PC-9 (cell line): ENCODE measurements at regions not wholly inside any gene's neighbourhood (a gene's known extent, or its start where the extent isn't known, plus 50 kb on each side); places are given as distances from the start of the nearest gene placed in this dataset.
"Not testable (repeated sequence)": the region's sequence is repeated elsewhere in the genome, so short reads cannot be mapped to it uniquely, and the experiment has no call there.

Source experiments
- BruUV-seq: library from RNA; stranded (reverse); fragments of 400-500 nt; replicated peaks from 2 replicates; lab custom pipeline; 2021; lab: Mats Ljungman, UMichigan
- CTCF ChIA-PET: fragments of 300-600 bp; sonication (Branson Sonifier 250); formaldehyde crosslinking; loops from one replicate; lab custom pipeline; 2022; ENCODE audit warnings: antibody characterized with exemption; lab: Charles Lee
- POLR2A ChIA-PET: fragments of 300-600 bp; sonication (Branson Sonifier 250); formaldehyde crosslinking; loops from one replicate; lab custom pipeline; 2022; ENCODE audit warnings: antibody characterized with exemption; ENCODE audit not compliant: unreplicated experiment; lab: Charles Lee
- DNase-seq, 2 experiments: peaks; one replicate each; pipeline versions ENCODE4 v3.0.0 to v3.0.0-alpha.2; 2015 to 2022; ENCODE audit warnings: mixed read lengths in 1 of 2
- H2AFZ ChIP-seq: fragments of 200-600 bp; sonication (generic); 2 replicates; pipeline ENCODE4 v1.8.1; 2017; ENCODE audit warnings: antibody characterized with exemption
- H3F3A ChIP-seq: fragments of 200-600 bp; sonication (generic); 2 replicates; pipeline ENCODE4 v1.8.1; 2017; ENCODE audit warnings: antibody characterized with exemption, mild to moderate bottlenecking, low read depth; ENCODE audit not compliant: insufficient read depth
- H3K27ac ChIP-seq: fragments of 200-600 bp; sonication (generic); 2 replicates; pipeline ENCODE4 v1.6.1; 2016; ENCODE audit warnings: mixed run types
- H3K27me3 ChIP-seq: fragments of 200-600 bp; sonication (generic); 2 replicates; pipeline ENCODE4 v1.6.1; 2016; ENCODE audit warnings: low read depth, mixed run types; ENCODE audit not compliant: insufficient read depth
- H3K36me3 ChIP-seq: fragments of 200-600 bp; sonication (generic); 2 replicates; pipeline ENCODE4 v1.6.1; 2016; ENCODE audit warnings: low read depth, mixed run types
- H3K4me1 ChIP-seq: fragments of 200-600 bp; sonication (generic); replicated peaks from 2 replicates; pipeline ENCODE4 v1.6.1; 2016; ENCODE audit warnings: mixed run types; ENCODE audit not compliant: insufficient read depth
- H3K4me2 ChIP-seq: fragments of 200-600 bp; sonication (generic); 2 replicates; pipeline ENCODE4 v1.6.1; 2017; ENCODE audit warnings: mixed run types
- H3K4me3 ChIP-seq: fragments of 200-600 bp; sonication (generic); 2 replicates; pipeline ENCODE4 v1.6.1; 2016; ENCODE audit warnings: mixed run types
- H3K79me2 ChIP-seq: fragments of 200-600 bp; sonication (generic); 2 replicates; pipeline ENCODE4 v1.6.1; 2017; ENCODE audit warnings: low read depth, mixed run types
- H3K9me2 ChIP-seq: fragments of 200-600 bp; sonication (generic); 2 replicates; pipeline ENCODE4 v1.8.1; 2017; ENCODE audit warnings: mild to moderate bottlenecking; ENCODE audit not compliant: insufficient read depth
- H3K9me3 ChIP-seq: fragments of 200-600 bp; sonication (generic); 2 replicates; pipeline ENCODE4 v1.8.1; 2016; ENCODE audit warnings: low read depth; ENCODE audit not compliant: insufficient read depth
- H4K20me1 ChIP-seq: fragments of 200-600 bp; sonication (generic); 2 replicates; pipeline ENCODE4 v1.8.1; 2017; ENCODE audit not compliant: insufficient read depth
- intact Hi-C: fragments of 100-400 bp; cut with micrococcal nuclease; formaldehyde crosslinking; loops from one replicate; pipeline ENCODE4 v1.10.0; 2022; ENCODE audit not compliant: unreplicated experiment

- H3K27ac ChIP-seq, POLR2A ChIA-PET, H3K36me3 ChIP-seq, H3K4me1 ChIP-seq, H3K4me3 ChIP-seq, H4K20me1 ChIP-seq, H3K4me2 ChIP-seq, intact Hi-C loops, H3K27me3 ChIP-seq, H3F3A ChIP-seq, H2AFZ ChIP-seq, H3K9me2 ChIP-seq, CTCF ChIA-PET, BruUV-seq, H3K79me2 ChIP-seq, DNase-seq, H3K9me3 ChIP-seq: not testable (repeated sequence)
Measured at GRCh38 chr2:89213151-89213550, 521.7 kb downstream of the RPIA start.

- CTCF ChIA-PET: not testable (repeated sequence)
Measured at GRCh38 chr2:89213811-89214210, 522.3 kb downstream of the RPIA start.

GRCh38 chr2:89221474-89221873, 530.0 kb downstream of the RPIA start:
- H3K9me2 ChIP-seq, H2AFZ ChIP-seq, POLR2A ChIA-PET, H3K36me3 ChIP-seq, H3F3A ChIP-seq, H3K4me3 ChIP-seq, BruUV-seq, H3K27me3 ChIP-seq, H3K27ac ChIP-seq, H3K4me2 ChIP-seq, CTCF ChIA-PET, H3K9me3 ChIP-seq, intact Hi-C loops, H4K20me1 ChIP-seq, H3K4me1 ChIP-seq, H3K79me2 ChIP-seq, DNase-seq: not testable (repeated sequence)

More at GRCh38 chr2:89213811-89214210, 522.3 kb downstream of the RPIA start:
- H3F3A ChIP-seq, H3K9me3 ChIP-seq, H3K36me3 ChIP-seq, H3K9me2 ChIP-seq, H4K20me1 ChIP-seq, H3K4me1 ChIP-seq, H3K27me3 ChIP-seq, POLR2A ChIA-PET, H3K4me2 ChIP-seq, H3K79me2 ChIP-seq, DNase-seq, BruUV-seq, H3K27ac ChIP-seq, H3K4me3 ChIP-seq, intact Hi-C loops, H2AFZ ChIP-seq: not testable (repeated sequence)

GRCh38 chr2:89222063-89222732, 530.7 kb downstream of the RPIA start:
- BruUV-seq, H3K4me2 ChIP-seq, intact Hi-C loops, H3K4me3 ChIP-seq, H3K4me1 ChIP-seq, H3K27me3 ChIP-seq, DNase-seq, H3K27ac ChIP-seq, H3K36me3 ChIP-seq, H3K79me2 ChIP-seq, H3F3A ChIP-seq, H4K20me1 ChIP-seq, CTCF ChIA-PET, POLR2A ChIA-PET, H2AFZ ChIP-seq, H3K9me3 ChIP-seq, H3K9me2 ChIP-seq: not testable (repeated sequence)

GRCh38 chr2:89224803-89225202, 533.3 kb downstream of the RPIA start:
- H2AFZ ChIP-seq, H3K27ac ChIP-seq, H4K20me1 ChIP-seq, H3K4me3 ChIP-seq, POLR2A ChIA-PET, DNase-seq, H3K79me2 ChIP-seq, CTCF ChIA-PET, H3K4me1 ChIP-seq, H3K9me3 ChIP-seq, H3K27me3 ChIP-seq, H3K4me2 ChIP-seq, H3K36me3 ChIP-seq, H3F3A ChIP-seq, intact Hi-C loops, BruUV-seq, H3K9me2 ChIP-seq: not testable (repeated sequence)

GRCh38 chr2:89229979-89230378, 538.5 kb downstream of the RPIA start:
- H3F3A ChIP-seq, intact Hi-C loops, H3K9me3 ChIP-seq, BruUV-seq, H2AFZ ChIP-seq, H3K27ac ChIP-seq, H3K4me1 ChIP-seq, H3K4me3 ChIP-seq, H3K79me2 ChIP-seq, H3K9me2 ChIP-seq, H3K36me3 ChIP-seq, H3K4me2 ChIP-seq, H4K20me1 ChIP-seq, POLR2A ChIA-PET, CTCF ChIA-PET, DNase-seq, H3K27me3 ChIP-seq: not testable (repeated sequence)
